Epithelial cell of esophagus (primary cell): ENCODE measurements at regions not wholly inside any gene's neighbourhood (a gene's known extent, or its start where the extent isn't known, plus 50 kb on each side); places are given as distances from the start of the nearest gene placed in this dataset.

Experiments used
- DNase-seq: peaks from one replicate; pipeline ENCODE4 v3.0.0; 2010; ENCODE audit warnings: low read depth
- H3K4me3 ChIP-seq: 2 replicates; pipeline ENCODE4 v1.5.1; 2011; ENCODE audit warnings: mild to moderate bottlenecking, low read length, control low read depth
- CTCF ChIP-seq: IDR thresholded peaks from 2 replicates; pipeline ENCODE4 v1.5.1; 2011; ENCODE audit warnings: low read depth, mild to moderate bottlenecking, low read length, control low read depth, inconsistent platforms; ENCODE audit not compliant: insufficient read depth; ENCODE audit errors: missing control alignments

- no peak for TF ChIP-seq CTCF
- DNase-seq = no peak
- H3K4me3 ChIP-seq = no peak overlapping the region
Measured at GRCh38 chr2:217340899-217341298, 481.0 kb upstream of the TNP1 start.

GRCh38 chr2:217340176-217340575 is 480.3 kb upstream of the TNP1 start:
- DNase-seq = no peak
- no peak overlapping the region for H3K4me3 ChIP-seq
- TF ChIP-seq CTCF = no peak

GRCh38 chr2:217339753-217340152 is 479.9 kb upstream of the TNP1 start:
- DNase-seq = no peak
- no peak for TF ChIP-seq CTCF
- H3K4me3 ChIP-seq = no peak overlapping the region

- no peak overlapping the region for H3K4me3 ChIP-seq
- TF ChIP-seq CTCF = no peak
- DNase-seq = peak; percentile 58
Measured at GRCh38 chr2:217338306-217338916, 478.5 kb upstream of the TNP1 start.

- TF ChIP-seq CTCF = no peak
- DNase-seq = no peak
- H3K4me3 ChIP-seq = no peak overlapping the region
Measured at GRCh38 chr2:217337771-217338170, 477.9 kb upstream of the TNP1 start.

- H3K4me3 ChIP-seq = no peak overlapping the region
- no peak for TF ChIP-seq CTCF
- no peak for DNase-seq
Measured at GRCh38 chr2:217336694-217337093, 476.8 kb upstream of the TNP1 start.

GRCh38 chr2:217335341-217335966 is 475.6 kb upstream of the TNP1 start:
- DNase-seq = peak; percentile 53
- TF ChIP-seq CTCF = no peak
- H3K4me3 ChIP-seq = no peak overlapping the region
